Stimulated activated CD8-positive, alpha-beta memory T cell treated with anti-CD3 and anti-CD28 coated beads, Interleukin-4, amount 100 ng/mL, for 48 hours (primary cell): ENCODE measurements at regions not wholly inside any gene's neighbourhood (a gene's known extent, or its start where the extent isn't known, plus 50 kb on each side); places are given as distances from the start of the nearest gene placed in this dataset.
"Not testable (repeated sequence)": the region's sequence is repeated elsewhere in the genome, so short reads cannot be mapped to it uniquely, and the experiment has no call there.

Source experiments
- DNase-seq: peaks from one replicate; pipeline ENCODE4 v3.0.0-alpha.2; 2020

GRCh38 chr3:95587641-95588040, 1226.8 kb upstream of the EPHA6 start:
- not testable (repeated sequence) for DNase-seq

- no peak for DNase-seq
Measured at GRCh38 chr3:95588473-95588872, 1225.9 kb upstream of the EPHA6 start.

GRCh38 chr3:95595416-95596075, 1218.8 kb upstream of the EPHA6 start:
- DNase-seq = no peak

- no peak for DNase-seq
Measured at GRCh38 chr3:95607926-95608325, 1206.5 kb upstream of the EPHA6 start.

- DNase-seq = no peak
Measured at GRCh38 chr3:95609411-95609810, 1205.0 kb upstream of the EPHA6 start.

GRCh38 chr3:95612611-95613010, 1201.8 kb upstream of the EPHA6 start:
- no peak for DNase-seq

GRCh38 chr3:95613993-95614392, 1200.4 kb upstream of the EPHA6 start:
- DNase-seq = no peak

- no peak for DNase-seq
Measured at GRCh38 chr3:95615592-95616310, 1198.6 kb upstream of the EPHA6 start.

GRCh38 chr3:95626107-95626506, 1188.3 kb upstream of the EPHA6 start:
- DNase-seq = no peak

GRCh38 chr3:95627293-95627692, 1187.1 kb upstream of the EPHA6 start:
- DNase-seq = no peak

GRCh38 chr3:95627697-95628096, 1186.7 kb upstream of the EPHA6 start:
- no peak for DNase-seq

- no peak for DNase-seq
Measured at GRCh38 chr3:95629802-95630201, 1184.6 kb upstream of the EPHA6 start.

- no peak for DNase-seq
Measured at GRCh38 chr3:95645291-95645690, 1169.1 kb upstream of the EPHA6 start.

GRCh38 chr3:95654570-95655362, 1159.6 kb upstream of the EPHA6 start:
- no peak for DNase-seq

- no peak for DNase-seq
Measured at GRCh38 chr3:95655363-95655986, 1158.9 kb upstream of the EPHA6 start.

GRCh38 chr3:95670765-95671164, 1143.6 kb upstream of the EPHA6 start:
- DNase-seq = no peak

GRCh38 chr3:95673215-95673614, 1141.2 kb upstream of the EPHA6 start:
- DNase-seq = no peak

GRCh38 chr3:95705786-95706418, 1108.5 kb upstream of the EPHA6 start:
- DNase-seq = no peak

GRCh38 chr3:95707268-95707667, 1107.1 kb upstream of the EPHA6 start:
- no peak for DNase-seq

GRCh38 chr3:95710684-95711083, 1103.7 kb upstream of the EPHA6 start:
- DNase-seq = no peak

GRCh38 chr3:95711789-95712188, 1102.6 kb upstream of the EPHA6 start:
- no peak for DNase-seq

GRCh38 chr3:95715128-95715527, 1099.3 kb upstream of the EPHA6 start:
- DNase-seq = no peak

- no peak for DNase-seq
Measured at GRCh38 chr3:95717048-95717447, 1097.3 kb upstream of the EPHA6 start.
